ENCODE measurements at regions not wholly inside any gene's neighbourhood (a gene's known extent, or its start where the extent isn't known, plus 50 kb on each side); places are given as distances from the start of the nearest gene placed in this dataset.

DNA sequence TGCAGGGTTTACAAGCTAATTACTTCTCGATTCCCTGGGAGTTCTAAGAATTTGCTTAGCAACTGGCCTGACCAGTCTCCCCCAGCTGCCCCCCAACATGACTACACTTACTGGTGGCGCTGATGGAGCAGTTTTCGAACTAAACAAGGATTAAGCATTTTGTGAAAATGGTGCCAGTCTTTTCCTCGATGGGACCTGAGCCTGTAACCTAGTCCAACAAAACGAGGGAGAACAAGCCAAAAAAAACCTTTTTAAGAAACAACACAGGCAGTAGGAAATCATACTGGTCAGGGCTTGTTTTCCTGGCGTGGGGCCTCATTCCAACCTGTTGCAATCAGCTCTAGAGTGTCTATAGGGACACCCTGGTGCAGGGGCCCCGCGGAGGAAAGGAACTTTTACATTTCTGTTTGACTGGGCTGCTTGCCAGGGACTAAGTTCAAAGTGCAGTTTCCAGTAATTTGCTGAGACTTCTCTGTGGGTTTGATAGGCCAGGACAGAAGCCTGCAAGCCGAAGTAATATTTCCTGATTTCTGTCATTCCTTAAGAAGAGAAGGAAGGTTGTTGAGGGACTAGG, 158.7 kb downstream of the SPRY1 start:
- TF ChIP-seq, protein P1, sequence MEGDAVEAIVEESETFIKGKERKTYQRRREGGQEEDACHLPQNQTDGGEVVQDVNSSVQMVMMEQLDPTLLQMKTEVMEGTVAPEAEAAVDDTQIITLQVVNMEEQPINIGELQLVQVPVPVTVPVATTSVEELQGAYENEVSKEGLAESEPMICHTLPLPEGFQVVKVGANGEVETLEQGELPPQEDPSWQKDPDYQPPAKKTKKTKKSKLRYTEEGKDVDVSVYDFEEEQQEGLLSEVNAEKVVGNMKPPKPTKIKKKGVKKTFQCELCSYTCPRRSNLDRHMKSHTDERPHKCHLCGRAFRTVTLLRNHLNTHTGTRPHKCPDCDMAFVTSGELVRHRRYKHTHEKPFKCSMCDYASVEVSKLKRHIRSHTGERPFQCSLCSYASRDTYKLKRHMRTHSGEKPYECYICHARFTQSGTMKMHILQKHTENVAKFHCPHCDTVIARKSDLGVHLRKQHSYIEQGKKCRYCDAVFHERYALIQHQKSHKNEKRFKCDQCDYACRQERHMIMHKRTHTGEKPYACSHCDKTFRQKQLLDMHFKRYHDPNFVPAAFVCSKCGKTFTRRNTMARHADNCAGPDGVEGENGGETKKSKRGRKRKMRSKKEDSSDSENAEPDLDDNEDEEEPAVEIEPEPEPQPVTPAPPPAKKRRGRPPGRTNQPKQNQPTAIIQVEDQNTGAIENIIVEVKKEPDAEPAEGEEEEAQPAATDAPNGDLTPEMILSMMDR (optimal IDR thresholded peaks at IDR 0.05 in 1 of 3, IDR thresholded peaks at IDR 0.05 in 1 of 3, conservative IDR thresholded peaks at IDR 0.05 in 1 of 3; ENCODE audit: extremely low read depth in 1 of 3, insufficient read depth in 2 of 3, low read length in 3 of 3), result no peak
- no peak for TF ChIP-seq EZH2 (IDR thresholded peaks at IDR 0.05; ENCODE audit: low read length)
